HAP-1 (cell line): ENCODE measurements at regions not wholly inside any gene's neighbourhood (a gene's known extent, or its start where the extent isn't known, plus 50 kb on each side); places are given as distances from the start of the nearest gene placed in this dataset.

Experiments
- DNase-seq, 2 experiments: peaks; one replicate each; pipeline ENCODE4 v3.0.0-alpha.2; 2016 to 2020; ENCODE audit warnings: low spot score in 2 of 2
- H3K27me3 ChIP-seq: fragments of 250-450 bp; sonication (Bioruptor Pico); 2 replicates; pipeline ENCODE4 v1.5.1; 2020; ENCODE audit warnings: low read depth, mild to moderate bottlenecking, moderate library complexity
- H3K36me3 ChIP-seq: fragments of 250-450 bp; sonication (Bioruptor Pico); replicated peaks from 2 replicates; pipeline ENCODE4 v1.5.1; 2020; ENCODE audit warnings: mild to moderate bottlenecking
- H3K4me1 ChIP-seq: fragments of 250-450 bp; sonication (Bioruptor Pico); 2 replicates; pipeline ENCODE4 v1.5.1; 2020; ENCODE audit warnings: mild to moderate bottlenecking
- H3K4me3 ChIP-seq: fragments of 250-450 bp; sonication (Bioruptor Pico); 2 replicates; pipeline ENCODE4 v1.5.1; 2020; ENCODE audit warnings: mild to moderate bottlenecking, moderate library complexity
- H3K9me3 ChIP-seq: fragments of 250-450 bp; sonication (Bioruptor Pico); 2 replicates; pipeline ENCODE4 v1.5.1; 2020; ENCODE audit warnings: mild to moderate bottlenecking, moderate library complexity
- in situ Hi-C: fragments of 300-500 bp; cut with MboI; formaldehyde crosslinking; loops from 3 replicates; pipeline ENCODE4 v1.14.3; 2020; ENCODE audit warnings: low sequenced_read_pairs, inconsistent platforms, mixed read lengths

- H3K27me3 ChIP-seq = no peaks in the 10 kb centered on the region; the same call in none of the 2 replicates
- H3K4me1 ChIP-seq = no peaks in the 10 kb centered on the region
- DNase-seq = no peak
- no peaks in the 10 kb centered on the region for H3K36me3 ChIP-seq
- no peaks in the 10 kb centered on the region for H3K9me3 ChIP-seq
- in situ Hi-C loops = no loop called here
- no peak overlapping the region for H3K4me3 ChIP-seq
Measured at GRCh38 chr9:3704890-3705289, 179.1 kb upstream of the RFX3 start.

- no peak for DNase-seq
- Histone ChIP-seq H3K4me1 (no peaks in the 10 kb centered on the region), H3K36me3 (no peaks in the 10 kb centered on the region), H3K9me3 (no peaks in the 10 kb centered on the region), H3K27me3 (no peaks in the 10 kb centered on the region; the same call in none of the 2 replicates), H3K4me3 (no peak overlapping the region)
- in situ Hi-C loops = no loop called here
Measured at GRCh38 chr9:3700772-3701171, 175.0 kb upstream of the RFX3 start.

- Histone ChIP-seq H3K4me3 (no peak overlapping the region), H3K9me3 (no peaks in the 10 kb centered on the region), H3K4me1 (no peaks in the 10 kb centered on the region), H3K36me3 (no peaks in the 10 kb centered on the region), H3K27me3 (no peaks in the 10 kb centered on the region; the same call in none of the 2 replicates)
- in situ Hi-C loops = no loop called here
- no peak for DNase-seq
Measured at GRCh38 chr9:3699883-3700282, 174.1 kb upstream of the RFX3 start.

GRCh38 chr9:3698531-3698930 lies 172.7 kb upstream of the RFX3 start:
- no peaks in the 10 kb centered on the region; the same call in 1 of the 2 replicates for H3K27me3 ChIP-seq
- DNase-seq = no peak
- H3K9me3 ChIP-seq = no peaks in the 10 kb centered on the region
- H3K4me1 ChIP-seq = no peaks in the 10 kb centered on the region
- no peaks in the 10 kb centered on the region for H3K36me3 ChIP-seq
- H3K4me3 ChIP-seq = no peak overlapping the region
- in situ Hi-C loops = no loop called here

- Histone ChIP-seq H3K9me3 (no peaks in the 10 kb centered on the region), H3K4me3 (no peak overlapping the region), H3K27me3 (no peaks in the 10 kb centered on the region; the same call in 1 of the 2 replicates), H3K36me3 (no peaks in the 10 kb centered on the region), H3K4me1 (no peaks in the 10 kb centered on the region)
- no peak for DNase-seq
- in situ Hi-C loops = no loop called here
Measured at GRCh38 chr9:3698076-3698475, 172.3 kb upstream of the RFX3 start.

- DNase-seq = no peak
- in situ Hi-C loops = no loop called here
- Histone ChIP-seq H3K4me3 (no peak overlapping the region), H3K36me3 (no peaks in the 10 kb centered on the region), H3K9me3 (no peaks in the 10 kb centered on the region), H3K4me1 (no peaks in the 10 kb centered on the region), H3K27me3 (no peaks in the 10 kb centered on the region; the same call in 1 of the 2 replicates)
Measured at GRCh38 chr9:3696368-3696767, 170.6 kb upstream of the RFX3 start.

GRCh38 chr9:3692606-3693005 lies 166.8 kb upstream of the RFX3 start:
- Histone ChIP-seq H3K9me3 (no peaks in the 10 kb centered on the region), H3K4me3 (no peak overlapping the region), H3K27me3 (no peaks in the 10 kb centered on the region), H3K4me1 (no peaks in the 10 kb centered on the region), H3K36me3 (no peaks in the 10 kb centered on the region)
- no peak for DNase-seq
- in situ Hi-C loops = no loop called here

- no peaks in the 10 kb centered on the region for H3K36me3 ChIP-seq
- DNase-seq = no peak
- H3K9me3 ChIP-seq = no peaks in the 10 kb centered on the region
- H3K4me3 ChIP-seq = no peak overlapping the region
- in situ Hi-C loops = no loop called here
- no peaks in the 10 kb centered on the region for H3K4me1 ChIP-seq
- H3K27me3 ChIP-seq = no peaks in the 10 kb centered on the region
Measured at GRCh38 chr9:3689555-3689954, 163.8 kb upstream of the RFX3 start.

- H3K27me3 ChIP-seq = no peaks in the 10 kb centered on the region
- no peaks in the 10 kb centered on the region for H3K4me1 ChIP-seq
- no peaks in the 10 kb centered on the region for H3K36me3 ChIP-seq
- no peak overlapping the region for H3K4me3 ChIP-seq
- no peaks in the 10 kb centered on the region for H3K9me3 ChIP-seq
- no peak for DNase-seq
- in situ Hi-C loops = no loop called here
Measured at GRCh38 chr9:3687145-3687544, 161.3 kb upstream of the RFX3 start.

- H3K4me3 ChIP-seq = no peak overlapping the region
- peaks cover 2% of the 10 kb centered on the region; the same call in 1 of the 2 replicates for H3K27me3 ChIP-seq
- H3K36me3 ChIP-seq = no peaks in the 10 kb centered on the region
- DNase-seq = no peak
- no peaks in the 10 kb centered on the region; the same call in 1 of the 2 replicates for H3K9me3 ChIP-seq
- in situ Hi-C loops = no loop called here
- no peaks in the 10 kb centered on the region for H3K4me1 ChIP-seq
Measured at GRCh38 chr9:3682186-3682585, 156.4 kb upstream of the RFX3 start.

GRCh38 chr9:3677541-3677940 lies 151.7 kb upstream of the RFX3 start:
- DNase-seq = no peak
- in situ Hi-C loops = no loop called here
- no peaks in the 10 kb centered on the region for H3K36me3 ChIP-seq

GRCh38 chr9:3676766-3677165 lies 151.0 kb upstream of the RFX3 start:
- Histone ChIP-seq H3K27me3 (peaks cover 2% of the 10 kb centered on the region; the same call in 1 of the 2 replicates), H3K36me3 (no peaks in the 10 kb centered on the region), H3K4me3 (no peak overlapping the region), H3K4me1 (no peaks in the 10 kb centered on the region), H3K9me3 (no peaks in the 10 kb centered on the region; the same call in 1 of the 2 replicates)
- DNase-seq = no peak
- in situ Hi-C loops = no loop called here

More at GRCh38 chr9:3677541-3677940, 151.7 kb upstream of the RFX3 start:
- H3K9me3 ChIP-seq = no peaks in the 10 kb centered on the region; the same call in 1 of the 2 replicates
- H3K4me3 ChIP-seq = no peak overlapping the region
- peaks cover 2% of the 10 kb centered on the region; the same call in 1 of the 2 replicates for H3K27me3 ChIP-seq
- H3K4me1 ChIP-seq = no peaks in the 10 kb centered on the region

GRCh38 chr9:3675946-3676345 lies 150.1 kb upstream of the RFX3 start:
- in situ Hi-C loops = no loop called here
- no peak for DNase-seq
- Histone ChIP-seq H3K27me3 (peaks cover 2% of the 10 kb centered on the region; the same call in 1 of the 2 replicates), H3K4me3 (no peak overlapping the region), H3K4me1 (no peaks in the 10 kb centered on the region), H3K36me3 (no peaks in the 10 kb centered on the region), H3K9me3 (no peaks in the 10 kb centered on the region; the same call in 1 of the 2 replicates)

GRCh38 chr9:3674561-3674960 lies 148.8 kb upstream of the RFX3 start:
- Histone ChIP-seq H3K4me1 (no peaks in the 10 kb centered on the region), H3K36me3 (no peaks in the 10 kb centered on the region), H3K9me3 (no peaks in the 10 kb centered on the region), H3K27me3 (peaks cover 2% of the 10 kb centered on the region; the same call in 1 of the 2 replicates), H3K4me3 (no peak overlapping the region)
- in situ Hi-C loops = no loop called here
- DNase-seq = no peak

GRCh38 chr9:3672399-3672798 lies 146.6 kb upstream of the RFX3 start:
- H3K9me3 ChIP-seq = no peaks in the 10 kb centered on the region
- no peaks in the 10 kb centered on the region for H3K4me1 ChIP-seq
- no peak for DNase-seq
- H3K27me3 ChIP-seq = no peaks in the 10 kb centered on the region
- no peaks in the 10 kb centered on the region for H3K36me3 ChIP-seq
- in situ Hi-C loops = no loop called here
- H3K4me3 ChIP-seq = no peak overlapping the region
